ENCODE measurements at regions not wholly inside any gene's neighbourhood (a gene's known extent, or its start where the extent isn't known, plus 50 kb on each side); places are given as distances from the start of the nearest gene placed in this dataset.

DNA sequence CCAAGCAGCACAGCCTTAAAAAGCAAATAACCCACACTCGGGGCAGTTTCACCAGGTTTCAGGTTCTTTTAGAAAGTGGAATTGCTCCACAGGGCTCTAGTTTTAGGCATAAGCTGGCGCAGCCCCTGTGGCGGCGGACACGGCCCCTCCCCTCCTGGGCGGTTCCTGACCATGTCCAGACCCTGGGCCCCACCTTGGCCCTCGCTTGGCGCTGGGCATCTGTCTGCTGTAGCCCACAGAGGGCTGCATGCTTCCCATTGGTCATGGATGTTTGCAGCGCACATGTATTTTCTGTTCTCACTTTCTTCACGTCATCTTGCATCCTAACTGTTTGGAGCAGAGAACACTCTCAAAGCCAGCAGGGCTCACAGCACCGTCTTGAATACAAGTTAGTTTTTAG, 244.3 kb downstream of the BRD1 start:
- DNase-seq: no peak

DNA sequence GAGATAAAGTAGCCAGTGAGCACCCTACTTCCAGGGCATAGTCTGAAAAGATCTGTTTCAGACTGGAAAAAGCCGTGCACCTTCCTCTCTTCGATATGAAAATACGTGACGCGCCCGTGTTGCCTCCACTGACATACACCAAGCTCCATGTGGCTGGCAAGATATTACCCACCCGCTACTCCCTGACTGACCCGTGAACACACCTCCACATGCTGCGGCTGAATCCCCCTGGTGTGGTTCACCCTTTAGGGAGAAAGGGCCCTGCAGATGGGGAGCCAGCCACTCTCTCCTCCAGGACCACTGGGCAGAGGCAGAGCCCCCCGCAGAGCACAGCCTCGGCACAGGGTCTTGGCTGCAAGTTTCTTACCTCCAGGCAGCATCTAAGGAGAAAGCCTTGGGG, 245.0 kb downstream of the BRD1 start:
- no peak for DNase-seq

DNA sequence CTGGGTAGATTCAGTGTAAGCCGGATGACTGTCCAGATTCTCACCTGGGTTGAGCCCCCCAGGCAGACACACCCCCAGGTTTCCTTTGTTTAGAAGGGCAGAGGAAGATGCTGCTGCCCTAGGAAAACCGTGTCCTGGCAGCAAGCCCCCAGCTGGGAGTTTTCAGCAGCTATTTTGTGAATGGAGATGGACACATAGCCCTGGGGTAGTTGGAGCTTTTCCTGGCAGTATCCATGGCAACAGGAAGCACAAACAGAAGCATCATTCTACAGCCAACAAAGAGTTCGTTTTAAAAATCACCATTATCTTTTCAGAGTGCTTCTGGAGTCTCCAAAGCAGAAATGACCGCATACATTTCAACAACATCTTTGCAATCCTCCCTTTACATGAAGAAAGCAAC, 245.5 kb downstream of the BRD1 start:
- DNase-seq: no peak

DNA sequence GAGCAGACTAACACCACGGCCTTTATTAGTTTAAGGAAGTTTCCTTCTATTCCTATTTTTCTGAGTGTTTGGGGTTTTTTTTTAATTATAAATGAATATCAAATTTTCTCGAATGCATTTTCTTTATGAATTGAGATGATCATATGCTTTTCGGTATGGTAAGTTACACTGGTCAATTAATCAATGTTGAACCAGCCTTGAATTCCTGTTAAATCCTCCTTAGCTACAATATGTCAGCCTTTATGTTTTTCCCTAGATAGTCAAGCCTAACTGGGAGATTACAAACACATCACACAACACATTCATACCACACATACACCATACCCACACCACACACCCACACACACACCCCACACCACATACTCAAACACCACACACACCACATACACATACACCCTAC, 247.6 kb downstream of the BRD1 start:
- no peak for DNase-seq

DNA sequence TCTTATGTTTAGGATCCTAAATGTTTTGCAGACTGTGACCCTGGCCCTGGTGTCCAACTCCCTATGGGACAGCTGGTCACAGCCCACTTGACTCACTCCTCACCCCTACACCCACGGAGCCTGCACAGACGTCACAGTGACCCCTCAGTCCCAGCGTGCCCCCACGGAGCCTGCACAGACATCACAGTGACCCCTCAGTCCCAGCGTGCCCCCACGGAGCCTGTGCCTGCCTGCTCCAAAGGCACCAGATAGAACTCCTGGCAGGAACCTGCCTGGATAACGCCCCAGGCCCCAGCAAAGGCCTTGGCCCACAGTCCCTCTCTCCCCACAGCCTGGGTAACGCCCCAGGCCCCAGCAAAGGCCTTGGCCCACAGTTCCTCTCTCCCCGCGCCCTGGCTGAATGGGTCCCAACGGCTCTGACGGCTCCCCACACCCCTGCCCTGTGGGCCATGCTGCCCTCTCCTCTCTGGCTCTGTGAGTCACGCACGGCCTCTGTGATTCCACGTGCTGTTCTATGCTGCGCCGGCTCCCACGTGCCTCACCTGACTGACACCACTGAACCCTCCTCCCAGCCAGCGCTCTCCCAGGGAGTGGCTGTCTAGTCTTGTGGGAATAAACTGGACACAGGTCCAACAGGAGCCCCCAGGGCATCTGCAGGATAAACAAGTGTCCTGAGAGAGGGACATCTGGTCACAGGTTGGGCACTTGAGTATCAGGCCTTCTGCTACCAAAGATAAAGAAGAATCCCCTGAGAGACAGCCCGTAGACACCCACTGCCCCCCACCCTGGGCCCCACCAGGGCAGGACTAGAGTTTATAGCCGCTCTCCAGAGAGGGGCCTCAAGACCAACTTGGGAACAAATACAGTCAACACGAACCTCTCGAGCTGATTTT, 250.3 kb downstream of the BRD1 start:
- DNase-seq: no peak

DNA sequence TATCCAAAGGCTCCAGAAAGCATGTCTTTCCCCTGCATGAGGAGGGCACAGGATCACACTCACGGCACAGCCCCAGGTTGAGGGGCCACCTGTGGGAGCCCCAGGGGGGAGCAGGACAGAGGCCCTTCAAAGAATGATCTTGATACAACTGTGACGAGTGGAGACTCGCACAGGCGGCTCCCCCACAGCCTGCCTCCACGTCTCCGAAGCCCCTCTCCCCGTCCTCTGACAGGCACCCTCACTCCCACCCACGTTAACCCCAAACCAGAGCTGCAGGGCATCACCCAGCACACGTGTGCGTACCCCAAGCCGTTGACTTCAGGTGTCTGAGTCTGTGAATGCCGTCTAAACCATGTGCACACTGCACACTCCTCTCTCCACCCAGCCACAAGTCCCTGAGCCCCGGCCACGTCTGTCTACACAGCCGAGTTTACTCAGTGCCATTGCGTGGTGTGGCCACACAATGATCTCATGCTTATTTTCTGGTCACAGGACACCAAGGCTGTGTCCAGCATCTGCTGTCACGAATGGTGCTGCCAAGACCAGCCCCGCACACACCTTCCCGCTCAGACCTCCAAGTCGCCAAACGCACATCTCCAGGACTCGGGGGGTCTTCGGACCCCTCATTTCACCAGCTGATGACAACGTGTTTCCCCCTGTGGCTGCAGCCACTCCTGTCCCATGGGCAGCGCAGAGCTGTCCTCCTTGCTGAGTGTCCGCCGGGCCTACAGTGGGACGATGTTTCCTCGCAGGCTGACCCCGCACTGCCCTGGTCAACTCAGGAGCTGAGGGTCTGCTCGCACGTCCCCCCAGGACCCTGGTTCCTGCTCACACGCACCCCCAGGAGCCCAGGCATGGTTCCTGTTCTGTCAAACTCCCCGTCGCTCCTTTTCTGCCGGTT, 251.2 kb downstream of the BRD1 start:
- no peak for DNase-seq

DNA sequence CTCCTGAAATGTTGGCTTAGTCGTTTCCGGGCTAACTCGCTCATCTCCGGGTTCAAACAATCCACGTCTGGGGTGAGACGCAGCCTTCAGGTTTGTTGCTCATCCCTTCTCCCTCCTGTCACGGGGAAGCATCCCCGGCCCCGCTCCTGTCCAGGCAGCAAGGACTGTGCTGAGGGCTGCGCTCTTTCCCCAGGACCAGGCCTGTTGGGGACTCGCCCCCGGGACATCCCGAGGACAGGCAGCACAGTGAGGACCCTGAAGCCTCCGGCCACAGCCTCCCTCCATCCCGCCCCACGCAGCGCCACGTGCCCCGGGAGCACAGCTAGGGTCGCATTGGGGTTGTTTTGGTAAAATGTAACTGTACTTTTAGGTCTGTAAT, 252.0 kb downstream of the BRD1 start:
- no peak for DNase-seq

DNA sequence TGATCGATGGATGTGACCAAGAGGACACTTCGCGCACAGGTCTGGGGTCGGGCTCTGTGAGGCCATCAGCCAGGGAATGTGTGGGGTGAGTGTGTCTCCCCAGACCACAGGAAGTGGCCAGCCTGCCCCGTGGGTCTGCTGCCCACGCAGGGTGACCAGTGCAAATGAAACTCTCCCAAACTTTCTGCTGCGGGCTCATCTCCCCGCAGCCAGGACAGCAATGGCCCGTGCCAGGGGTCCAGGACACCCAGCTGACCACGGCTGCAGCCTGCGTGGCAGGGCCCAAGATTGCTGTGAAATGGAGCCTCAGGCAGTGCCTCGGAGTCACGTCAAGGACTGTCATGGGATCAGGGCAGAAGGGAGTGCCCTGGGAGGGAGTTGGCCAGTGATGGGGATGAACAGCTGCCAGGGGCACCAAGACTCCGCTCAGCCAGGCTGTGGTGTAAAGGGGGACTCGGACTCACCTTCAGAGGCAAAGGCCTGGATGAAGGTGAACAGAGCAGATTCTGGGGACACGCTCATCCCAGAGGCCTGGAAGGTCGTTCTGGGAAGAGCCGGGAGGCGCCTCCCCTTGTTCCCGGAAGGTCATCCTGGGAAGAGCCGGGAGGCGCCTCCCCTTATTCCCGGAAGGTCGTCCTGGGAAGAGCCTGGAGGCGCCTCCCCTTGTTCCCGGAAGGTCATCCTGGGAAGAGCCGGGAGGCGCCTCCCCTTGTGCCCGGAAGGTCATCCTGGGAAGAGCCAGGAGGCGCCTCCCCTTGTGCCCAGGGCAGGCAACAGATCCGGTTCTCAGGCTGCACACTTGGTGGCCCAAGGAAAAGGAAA, 252.6 kb downstream of the BRD1 start:
- no peak for DNase-seq

DNA sequence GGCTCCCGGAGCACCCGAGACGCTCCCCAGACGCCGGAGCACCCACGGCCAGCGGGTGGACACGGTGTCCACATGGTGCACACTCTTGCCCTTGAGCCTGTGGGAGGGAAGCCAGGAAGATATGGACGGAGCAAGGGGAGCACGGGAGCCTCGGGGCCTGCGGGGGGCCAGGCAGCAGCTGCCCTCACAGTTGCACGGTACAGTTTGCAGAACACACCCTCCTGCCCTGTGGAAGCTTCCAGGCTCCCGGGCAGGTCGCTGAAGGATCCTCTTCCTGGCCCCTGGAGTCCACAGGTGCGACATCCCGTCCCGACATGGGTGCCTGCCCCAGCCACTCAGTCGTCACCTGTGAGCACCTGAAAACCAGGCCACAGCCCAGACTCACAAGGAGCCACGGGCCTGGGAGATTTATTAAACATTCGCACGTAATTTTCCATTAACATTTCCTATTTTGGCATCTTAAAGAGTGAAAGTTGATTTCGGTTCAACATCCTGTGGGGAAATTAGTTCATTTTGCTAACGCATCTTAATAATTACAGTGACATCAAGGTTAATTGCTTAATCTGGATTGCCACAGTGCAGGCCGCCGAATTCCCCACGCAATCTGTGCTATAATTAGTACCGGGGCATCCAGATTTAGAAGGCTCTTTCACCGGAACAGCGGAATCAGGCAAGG, 253.3 kb downstream of the BRD1 start:
- no peak for DNase-seq

DNA sequence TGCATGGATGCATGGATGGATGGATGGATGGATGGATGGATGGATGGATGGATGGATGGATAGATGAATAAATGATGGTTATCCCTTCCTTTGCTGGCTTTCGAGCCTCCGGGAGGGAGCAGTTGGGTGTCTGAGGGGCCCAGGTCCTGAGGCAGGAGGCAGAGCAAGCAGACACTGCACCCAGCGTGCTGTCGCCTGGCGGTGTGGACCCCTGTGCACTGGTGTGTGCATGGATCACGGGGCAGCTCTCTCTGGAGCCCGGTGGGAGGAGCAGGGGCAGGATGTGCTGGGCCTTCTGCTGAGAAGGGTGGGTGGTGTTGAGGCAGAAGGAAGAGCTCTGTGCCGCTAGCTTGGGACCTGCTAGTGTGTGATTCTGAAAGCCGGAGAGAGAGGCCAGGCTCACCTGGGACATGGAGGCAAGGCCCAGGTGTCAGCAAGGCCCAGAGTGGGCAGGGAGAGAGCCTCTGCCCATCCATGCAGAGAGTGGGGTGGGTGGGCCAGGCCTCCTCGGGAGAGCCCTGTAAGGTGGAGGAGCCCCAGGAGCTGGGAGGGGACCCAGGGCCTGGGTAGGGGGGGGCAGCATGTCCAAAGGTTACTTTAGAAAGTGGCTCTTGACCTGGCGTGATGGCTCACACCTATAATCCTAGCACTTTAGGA, 254.4 kb downstream of the BRD1 start:
- no peak for DNase-seq

DNA sequence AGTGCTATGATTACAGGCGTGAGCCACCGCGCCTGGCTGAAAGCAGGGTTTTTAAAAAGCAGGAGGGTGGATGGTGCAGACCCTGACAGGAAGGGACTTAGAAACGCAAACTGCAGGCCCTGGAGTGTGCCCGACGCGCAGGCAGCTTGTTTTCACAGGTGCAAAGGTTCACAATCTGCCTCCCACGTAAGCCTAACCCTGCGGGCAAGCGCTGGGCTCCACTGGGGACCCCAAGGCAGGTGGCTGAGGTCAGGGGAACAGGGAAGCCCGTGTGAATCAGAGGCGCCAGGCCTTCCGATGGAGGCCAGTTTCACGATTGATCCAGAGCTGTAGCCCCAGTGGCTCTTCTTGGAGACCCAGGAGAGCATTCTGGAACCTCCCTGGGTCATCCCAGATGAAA, 256.3 kb downstream of the BRD1 start:
- DNase-seq: no peak

DNA sequence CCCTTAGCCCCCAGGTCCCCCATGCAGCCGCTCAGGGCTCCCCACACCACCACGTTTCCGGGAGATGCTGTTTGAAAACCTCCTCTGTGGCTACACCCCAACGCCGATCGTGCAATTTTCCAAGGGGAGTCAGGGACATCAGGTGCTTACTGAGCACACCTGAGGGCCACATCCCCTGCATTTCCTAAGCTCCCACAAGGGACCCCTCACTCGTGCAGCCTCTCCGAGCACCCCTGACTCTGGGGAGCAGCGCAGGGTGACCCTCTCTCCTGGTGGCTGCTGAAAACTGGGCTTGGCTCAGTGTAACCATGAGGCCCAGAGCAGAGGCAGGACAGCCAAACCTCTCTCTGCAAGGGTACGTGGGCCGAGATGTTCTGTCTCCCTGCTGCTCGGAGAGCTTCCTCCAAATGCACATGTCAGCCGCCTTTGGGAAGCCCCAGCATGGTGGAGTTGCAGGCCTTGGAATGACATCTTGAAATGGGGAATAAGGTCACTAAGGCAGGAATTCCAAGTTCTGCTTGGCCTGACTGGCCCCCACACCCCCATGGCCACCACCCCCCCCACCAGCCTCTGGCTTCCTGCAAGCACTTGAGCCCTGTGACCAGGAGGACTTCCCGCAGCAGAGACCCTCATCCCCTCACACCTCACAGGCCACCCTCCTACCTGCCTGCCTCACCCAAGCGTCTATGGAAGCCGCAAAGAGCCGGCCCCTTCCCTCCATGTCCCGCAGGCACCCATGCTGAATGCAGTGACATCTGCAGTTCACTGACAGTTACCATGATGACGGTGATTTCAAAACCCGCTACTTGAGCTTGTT, 257.4 kb downstream of the BRD1 start:
- DNase-seq: no peak

DNA sequence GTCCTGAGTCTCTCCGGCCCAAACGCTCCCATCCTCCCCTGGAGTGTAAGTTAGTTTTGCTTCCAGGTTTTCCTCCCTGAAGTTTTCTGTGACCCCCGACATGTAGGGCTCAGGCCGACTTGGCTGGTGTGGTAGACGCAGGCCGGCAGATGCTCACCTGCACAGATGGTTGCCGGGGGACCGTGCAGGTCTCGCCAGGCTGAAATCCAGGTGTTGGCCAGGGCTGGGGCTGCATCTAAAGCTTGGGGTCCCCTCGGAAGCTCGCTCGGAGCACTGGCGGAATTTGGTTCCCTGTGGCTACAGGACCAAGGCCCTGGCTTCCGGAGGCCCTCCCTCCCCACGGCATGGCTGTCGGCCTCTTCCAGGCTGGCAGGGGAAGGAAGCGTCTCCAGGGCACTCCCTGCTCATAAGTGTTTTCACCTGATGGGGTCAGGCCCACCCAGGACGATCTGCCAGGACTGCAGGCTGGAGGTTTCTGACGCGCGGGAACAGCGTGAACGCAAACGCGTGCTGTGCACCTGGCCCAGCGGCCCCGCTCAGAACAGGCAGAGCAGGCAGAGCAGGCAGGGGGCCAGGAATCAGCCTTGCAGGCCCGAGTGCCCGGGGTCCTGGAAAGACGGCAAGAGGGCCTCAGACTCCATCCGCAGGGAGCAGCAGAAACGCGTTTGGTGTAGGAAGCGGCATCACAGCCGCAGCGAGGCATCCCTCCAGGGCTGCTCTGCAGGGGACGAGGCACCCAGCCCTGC, 258.2 kb downstream of the BRD1 start:
- DNase-seq: no peak

DNA sequence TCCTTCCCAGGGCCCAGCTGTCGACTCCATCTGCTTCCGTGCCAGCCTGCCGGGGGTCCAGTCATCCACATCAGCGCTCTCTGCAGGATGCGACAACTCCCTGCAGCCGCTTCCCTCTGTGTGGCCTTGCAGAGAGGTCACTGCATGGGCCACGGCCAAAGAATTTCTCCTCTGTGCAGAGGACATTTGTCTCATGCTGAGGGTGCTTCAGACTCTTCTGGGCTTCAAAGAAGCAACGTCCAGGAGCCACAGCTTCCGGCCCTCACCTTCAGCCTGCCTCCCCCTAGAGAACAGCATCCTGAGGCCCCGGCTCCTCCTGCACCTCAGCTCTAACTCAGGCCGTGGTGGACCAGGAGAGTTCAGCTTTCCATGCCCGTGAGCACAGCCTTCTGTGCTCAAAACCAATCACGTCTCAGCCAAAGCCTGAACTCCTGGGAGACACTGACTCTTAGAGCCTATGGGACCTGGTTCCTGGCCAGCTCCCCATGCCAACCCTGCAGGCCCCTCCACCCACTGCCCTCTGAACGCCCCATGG, 258.9 kb downstream of the BRD1 start:
- DNase-seq: no peak

DNA sequence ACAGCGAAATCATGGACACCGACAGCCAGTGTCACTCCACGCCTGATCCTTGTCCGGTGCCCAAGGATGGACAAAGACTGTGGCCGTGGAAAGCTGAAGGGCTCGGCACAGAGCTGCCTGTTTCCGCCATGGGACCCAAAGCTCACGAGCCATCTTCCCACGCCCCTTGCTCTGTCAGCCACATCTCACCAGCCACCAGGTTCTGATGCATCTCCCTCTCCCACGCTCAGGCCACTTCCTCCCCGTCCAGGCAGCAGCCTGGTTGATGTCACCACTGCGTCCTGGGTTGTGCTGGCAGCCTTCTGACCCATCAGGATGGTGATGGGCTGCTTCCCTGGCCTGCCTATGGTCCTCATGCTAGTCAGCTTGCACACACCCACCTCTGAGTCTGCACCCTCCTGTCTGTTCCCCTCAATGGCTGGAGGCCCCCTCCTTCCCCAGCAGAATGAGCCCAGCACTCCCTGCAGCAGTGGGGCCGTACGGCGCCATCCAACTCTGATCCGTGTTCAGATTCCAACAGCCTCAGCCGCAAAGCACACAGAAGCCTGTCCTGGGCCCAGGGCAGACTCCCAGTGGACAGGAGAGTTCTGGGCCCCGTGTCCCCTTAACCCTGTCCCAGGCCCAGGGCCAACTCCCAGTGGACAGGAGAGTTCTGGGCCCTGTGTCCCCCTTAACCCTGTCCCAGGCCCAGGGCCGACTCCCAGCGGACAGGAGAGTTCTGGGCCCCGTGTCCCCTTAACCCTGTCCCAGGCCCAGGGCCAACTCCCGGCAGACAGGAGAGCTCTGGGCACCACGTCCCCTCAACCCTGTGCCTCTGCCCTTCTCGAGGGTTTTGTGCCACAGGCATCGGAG, 259.5 kb downstream of the BRD1 start:
- no peak for DNase-seq

DNA sequence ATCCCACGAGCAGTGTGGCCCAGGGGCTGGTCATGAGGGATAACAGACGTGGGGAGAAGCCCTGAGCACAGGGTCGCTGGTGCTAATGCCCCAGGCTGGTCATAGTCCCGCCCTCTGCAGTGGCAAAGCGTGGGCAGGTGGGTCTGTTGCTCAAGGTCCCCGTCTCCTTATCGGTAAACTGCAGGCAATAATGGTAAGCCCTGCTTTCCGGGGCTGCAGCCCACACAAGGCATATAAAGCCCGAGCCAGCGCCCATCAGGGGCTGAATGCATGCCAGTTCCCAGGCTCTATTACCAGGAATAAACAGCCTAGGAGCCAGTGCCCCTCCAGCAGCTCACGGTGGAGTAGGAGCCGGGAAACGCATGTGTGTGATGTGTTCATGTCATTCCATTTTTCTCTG, 261.0 kb downstream of the BRD1 start:
- DNase-seq: no peak

DNA sequence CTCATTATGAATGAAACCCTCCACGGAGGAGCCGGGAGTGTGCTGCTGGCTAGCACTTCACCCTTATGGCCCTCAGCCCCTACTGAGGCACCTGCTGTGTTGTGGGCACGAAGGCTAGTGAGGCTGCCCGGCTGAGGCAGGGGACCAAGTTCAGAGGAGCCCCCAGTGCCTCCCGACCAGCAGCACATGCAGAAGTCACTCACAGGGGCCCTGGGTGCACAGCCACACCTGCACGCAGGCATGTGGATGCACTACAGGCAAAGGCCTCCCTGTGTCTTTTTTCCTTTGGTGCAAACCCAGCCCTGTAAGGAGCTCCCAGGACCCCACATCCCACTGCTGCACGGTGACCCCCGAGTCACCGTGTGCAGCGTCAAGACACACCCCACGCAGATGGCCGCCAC, 261.5 kb downstream of the BRD1 start:
- DNase-seq: no peak

DNA sequence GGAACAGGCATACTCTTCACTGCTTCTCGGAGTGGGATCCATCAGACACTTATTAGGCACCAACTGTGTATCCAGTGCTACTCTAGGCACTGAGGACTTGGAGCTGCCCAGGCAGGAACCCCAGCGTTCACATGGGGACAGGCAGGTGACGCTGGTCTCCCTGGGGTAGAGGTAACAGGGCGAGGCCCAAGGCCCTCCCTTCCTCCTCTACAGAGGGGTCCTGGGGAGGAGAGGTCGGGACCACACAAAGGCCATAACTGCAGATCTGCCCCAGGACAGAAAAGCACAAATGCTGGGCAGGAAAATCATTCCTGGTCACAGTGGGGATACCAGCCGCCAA, 262.2 kb downstream of the BRD1 start:
- DNase-seq: no peak
